ENCODE measurements at regions not wholly inside any gene's neighbourhood (a gene's known extent, or its start where the extent isn't known, plus 50 kb on each side); places are given as distances from the start of the nearest gene placed in this dataset.

DNA sequence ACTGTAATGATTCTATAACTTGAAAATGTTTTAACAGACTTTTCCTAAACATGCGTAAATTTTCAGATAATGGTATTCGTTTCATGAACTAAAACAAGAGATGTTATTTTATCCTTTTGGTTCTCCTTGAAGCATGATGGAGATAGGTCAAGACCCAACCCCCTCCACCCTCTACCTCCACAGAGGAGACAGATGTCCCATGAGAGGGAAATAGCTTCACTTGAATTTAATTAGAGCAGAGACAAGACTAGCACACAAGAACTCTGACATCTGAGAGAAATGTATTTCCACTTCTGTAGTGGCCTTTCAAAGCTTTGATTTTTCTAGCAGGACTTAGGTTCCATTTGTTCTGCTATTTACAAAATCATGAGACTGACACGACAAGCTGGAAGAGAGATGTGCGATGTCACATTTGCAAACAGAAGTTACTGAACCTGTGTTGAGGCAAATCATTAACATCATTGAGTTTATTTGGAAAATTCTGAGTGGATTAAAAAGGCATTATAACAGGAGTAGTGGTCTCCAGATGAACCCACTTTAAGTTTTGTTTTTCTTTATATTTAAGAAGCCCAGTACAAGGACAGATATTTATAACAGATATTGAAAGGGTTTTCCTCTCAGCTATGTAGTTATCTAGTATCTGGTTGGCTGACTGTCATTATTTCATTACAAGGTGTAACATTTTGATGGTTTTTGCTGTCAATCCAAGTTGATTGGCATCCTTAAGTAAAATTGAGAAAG lies 276.2 kb downstream of the ASXL3 start:
- DNase-seq (ENCODE audit: insufficient read length): no peak
- FAIRE-seq: no peak
- no peak for TF ChIP-seq POLR2A (IDR thresholded peaks at IDR 0.05; ENCODE audit: low read depth, low read length)
- TF ChIP-seq TAF1 (IDR thresholded peaks at IDR 0.05; ENCODE audit: borderline replicate concordance, low read depth, low read length): no peak
- no peak for TF ChIP-seq POLR2AphosphoS5 (IDR thresholded peaks at IDR 0.05; ENCODE audit: low read depth, low read length)

DNA sequence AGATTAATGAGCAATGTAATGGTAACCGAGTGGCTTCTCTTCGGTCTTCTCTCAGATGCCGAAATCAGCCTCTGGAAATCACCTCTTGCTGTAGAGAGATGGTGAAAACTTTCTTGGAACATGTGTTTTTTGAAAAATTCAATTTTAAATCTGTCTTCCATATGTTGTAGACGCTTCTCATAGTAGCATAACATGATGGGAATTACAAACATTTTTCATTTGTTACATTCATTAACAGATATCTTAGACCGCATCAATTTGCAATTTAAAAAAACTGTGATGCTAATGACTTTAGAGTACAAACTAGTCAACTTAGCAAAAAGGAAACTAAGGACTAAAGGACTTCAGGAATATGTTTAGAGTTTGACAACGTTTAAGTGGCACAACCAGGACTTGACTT lies 275.2 kb downstream of the ASXL3 start:
- FAIRE-seq (no peak), DNase-seq (ENCODE audit: insufficient read length) (no peak)
- no peak for TF ChIP-seq TAF1 (IDR thresholded peaks at IDR 0.05; ENCODE audit: borderline replicate concordance, low read depth, low read length)

- TF ChIP-seq TAF1 (IDR thresholded peaks at IDR 0.05; ENCODE audit: borderline replicate concordance, low read depth, low read length) (no peak), POLR2AphosphoS5 (IDR thresholded peaks at IDR 0.05; ENCODE audit: low read depth, low read length) (no peak), POLR2A (IDR thresholded peaks at IDR 0.05; ENCODE audit: low read depth, low read length) (no peak)
- DNase-seq (ENCODE audit: insufficient read length): no peak
- no peak for FAIRE-seq
Measured at GRCh38 chr18:33851546-33852078, 273.6 kb downstream of the ASXL3 start.

GRCh38 chr18:33849731-33850130 lies 271.7 kb downstream of the ASXL3 start:
- FAIRE-seq: no peak
- DNase-seq (ENCODE audit: insufficient read length): no peak

GRCh38 chr18:33844232-33844631 lies 266.2 kb downstream of the ASXL3 start:
- DNase-seq (ENCODE audit: insufficient read length) (no peak), FAIRE-seq (no peak)
- TF ChIP-seq POLR2AphosphoS5 (IDR thresholded peaks at IDR 0.05; ENCODE audit: low read depth, low read length) (no peak), POLR2A (IDR thresholded peaks at IDR 0.05; ENCODE audit: low read depth, low read length) (no peak), TAF1 (IDR thresholded peaks at IDR 0.05; ENCODE audit: borderline replicate concordance, low read depth, low read length) (no peak)

More at GRCh38 chr18:33849731-33850130, 271.7 kb downstream of the ASXL3 start:
- TF ChIP-seq POLR2A (IDR thresholded peaks at IDR 0.05; ENCODE audit: low read depth, low read length) (no peak), TAF1 (IDR thresholded peaks at IDR 0.05; ENCODE audit: borderline replicate concordance, low read depth, low read length) (no peak), POLR2AphosphoS5 (IDR thresholded peaks at IDR 0.05; ENCODE audit: low read depth, low read length) (no peak)

GRCh38 chr18:33841221-33841967 lies 263.4 kb downstream of the ASXL3 start:
- DNase-seq (ENCODE audit: insufficient read length) (no peak), FAIRE-seq (peak; percentile 68)
- TF ChIP-seq POLR2A (IDR thresholded peaks at IDR 0.05; ENCODE audit: low read depth, low read length) (no peak), POLR2AphosphoS5 (IDR thresholded peaks at IDR 0.05; ENCODE audit: low read depth, low read length) (no peak), TAF1 (IDR thresholded peaks at IDR 0.05; ENCODE audit: borderline replicate concordance, low read depth, low read length) (no peak)

DNA sequence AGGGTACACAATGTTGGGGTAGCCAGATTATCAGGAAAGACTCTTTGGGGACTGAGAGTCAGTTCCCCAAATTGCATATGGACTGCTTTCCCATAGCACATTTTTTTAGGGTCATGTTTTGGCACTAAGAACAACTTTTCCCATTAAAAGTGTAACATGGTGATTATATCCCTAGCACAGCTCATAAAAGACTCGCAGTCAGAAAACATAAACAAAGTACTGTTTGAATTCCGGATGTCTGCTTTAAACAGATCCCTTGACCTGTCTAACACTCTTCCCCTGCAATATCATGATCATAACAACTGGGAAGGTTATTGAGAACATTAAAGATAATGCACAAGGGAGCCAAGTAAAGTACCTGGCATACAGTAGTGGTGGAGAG lies 262.2 kb downstream of the ASXL3 start:
- no peak for FAIRE-seq
- TF ChIP-seq POLR2A (IDR thresholded peaks at IDR 0.05; ENCODE audit: low read depth, low read length): no peak
- no peak for TF ChIP-seq TAF1 (IDR thresholded peaks at IDR 0.05; ENCODE audit: borderline replicate concordance, low read depth, low read length)
- no peak for TF ChIP-seq POLR2AphosphoS5 (IDR thresholded peaks at IDR 0.05; ENCODE audit: low read depth, low read length)
- no peak for DNase-seq (ENCODE audit: insufficient read length)

DNA sequence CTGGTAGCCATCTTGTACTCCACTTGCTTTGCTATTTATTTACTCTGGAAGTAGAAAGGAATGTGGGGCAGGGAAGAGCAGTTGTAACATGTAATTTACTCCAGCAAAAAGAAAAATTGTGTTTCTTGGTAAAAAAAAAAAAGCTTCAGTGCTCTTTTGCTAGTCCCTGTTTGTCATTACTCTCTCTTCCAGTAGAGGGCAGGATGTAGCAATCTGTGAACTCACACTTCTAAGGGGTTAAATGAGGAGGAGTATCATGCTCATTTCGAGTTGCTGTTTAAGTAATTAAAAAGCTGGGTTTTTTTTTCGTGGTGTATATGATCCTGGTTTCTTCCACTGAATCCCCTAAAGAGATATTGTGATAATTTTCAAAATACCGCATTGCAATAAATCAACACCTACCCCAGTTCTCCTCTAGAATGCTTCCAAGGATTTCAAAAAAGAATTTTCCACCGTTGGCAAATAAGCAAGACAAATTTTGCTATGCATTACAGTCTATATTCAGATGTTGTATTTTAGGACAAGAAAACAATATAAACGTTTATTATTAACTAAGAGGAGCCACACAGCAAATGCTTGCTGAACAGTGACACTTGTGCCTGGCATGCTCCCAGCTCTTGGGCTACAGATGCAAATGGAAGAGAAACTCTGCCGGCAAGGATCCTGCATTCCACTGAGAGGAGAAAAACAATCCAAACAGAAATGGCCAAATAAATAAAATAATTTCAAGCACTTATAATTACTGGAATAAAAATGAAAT lies 261.6 kb downstream of the ASXL3 start:
- FAIRE-seq (peak; percentile 84), DNase-seq (ENCODE audit: insufficient read length) (no peak)
- no peak for TF ChIP-seq POLR2AphosphoS5 (IDR thresholded peaks at IDR 0.05; ENCODE audit: low read depth, low read length)
- no peak for TF ChIP-seq POLR2A (IDR thresholded peaks at IDR 0.05; ENCODE audit: low read depth, low read length)
- no peak for TF ChIP-seq TAF1 (IDR thresholded peaks at IDR 0.05; ENCODE audit: borderline replicate concordance, low read depth, low read length)

DNA sequence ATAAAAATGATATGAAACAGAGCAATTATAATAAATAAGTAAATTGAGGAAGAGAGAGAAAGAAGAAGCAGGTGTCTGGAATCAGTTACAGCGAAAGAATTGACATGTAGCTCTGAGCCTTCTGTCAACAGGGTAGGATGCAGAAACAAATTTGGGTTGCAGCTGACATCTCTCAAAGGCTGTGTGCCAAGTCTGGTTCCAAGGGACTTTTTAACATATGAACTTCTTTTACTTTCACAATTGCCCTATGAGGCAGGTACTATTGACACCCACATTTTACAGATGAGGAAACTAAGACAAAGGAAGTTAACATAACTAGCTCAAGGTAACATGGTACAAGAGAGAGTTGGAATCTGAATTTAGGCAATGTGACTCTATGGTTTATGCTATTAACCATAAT lies 260.0 kb downstream of the ASXL3 start:
- TF ChIP-seq POLR2A (IDR thresholded peaks at IDR 0.05; ENCODE audit: low read depth, low read length): no peak
- TF ChIP-seq TAF1 (IDR thresholded peaks at IDR 0.05; ENCODE audit: borderline replicate concordance, low read depth, low read length): no peak
- no peak for TF ChIP-seq POLR2AphosphoS5 (IDR thresholded peaks at IDR 0.05; ENCODE audit: low read depth, low read length)
- DNase-seq (ENCODE audit: insufficient read length) (no peak), FAIRE-seq (no peak)

DNA sequence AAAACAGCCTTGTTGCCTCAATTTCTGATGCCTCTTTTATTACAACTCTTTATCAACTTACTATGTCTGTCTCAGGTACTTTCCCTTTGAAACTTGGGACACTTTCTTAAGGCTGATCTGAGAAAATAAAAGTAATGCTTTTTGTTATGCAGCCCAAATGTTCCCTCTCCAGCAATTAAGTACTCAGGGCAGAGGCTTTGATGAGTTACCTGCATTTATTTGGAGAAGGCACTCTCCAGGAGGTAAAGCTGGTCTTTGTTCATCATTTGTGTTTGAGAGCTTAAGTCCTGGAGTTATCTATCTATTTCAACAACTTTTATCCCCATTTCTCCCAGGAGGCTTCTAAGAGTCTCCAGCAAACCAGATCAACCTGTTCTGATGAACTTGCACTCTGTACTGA lies 259.2 kb downstream of the ASXL3 start:
- DNase-seq (ENCODE audit: insufficient read length): no peak
- no peak for FAIRE-seq

DNA sequence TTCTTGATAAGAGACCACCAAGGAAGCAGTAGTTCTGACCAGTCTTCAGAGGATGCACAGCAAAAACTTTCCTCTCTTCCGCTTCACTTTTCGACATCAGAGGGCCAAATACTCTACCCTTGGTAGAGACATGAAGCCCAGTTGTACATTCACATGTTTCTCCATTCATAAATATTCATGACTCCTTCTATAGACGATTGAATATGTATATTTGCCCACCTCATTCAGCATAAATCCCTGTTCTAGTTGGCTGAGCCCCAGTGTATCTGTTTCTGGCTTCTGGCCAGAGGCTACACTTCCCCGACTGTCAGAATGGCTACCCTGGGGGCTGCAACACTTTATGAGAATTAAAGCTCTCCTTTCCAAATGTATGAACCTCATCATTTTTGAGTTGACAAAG lies 258.5 kb downstream of the ASXL3 start:
- no peak for FAIRE-seq
- no peak for TF ChIP-seq POLR2A (IDR thresholded peaks at IDR 0.05; ENCODE audit: low read depth, low read length)
- no peak for TF ChIP-seq TAF1 (IDR thresholded peaks at IDR 0.05; ENCODE audit: borderline replicate concordance, low read depth, low read length)
- TF ChIP-seq POLR2AphosphoS5 (IDR thresholded peaks at IDR 0.05; ENCODE audit: low read depth, low read length): no peak
- DNase-seq (ENCODE audit: insufficient read length): no peak

More for the DNA sequence above, 259.2 kb downstream of the ASXL3 start:
- no peak for TF ChIP-seq POLR2A (IDR thresholded peaks at IDR 0.05; ENCODE audit: low read depth, low read length)
- TF ChIP-seq POLR2AphosphoS5 (IDR thresholded peaks at IDR 0.05; ENCODE audit: low read depth, low read length): no peak
- no peak for TF ChIP-seq TAF1 (IDR thresholded peaks at IDR 0.05; ENCODE audit: borderline replicate concordance, low read depth, low read length)
